IMR-90 (cell line): ENCODE measurements at regions not wholly inside any gene's neighbourhood (a gene's known extent, or its start where the extent isn't known, plus 50 kb on each side); places are given as distances from the start of the nearest gene placed in this dataset.

Source experiments
- ATAC-seq: fragments of 200-7000 bp; cut with Tn5 transposase; 2 replicates; pipeline ENCODE4 v1.9.1; 2020; ENCODE audit warnings: low read depth, mild to moderate bottlenecking, moderate library complexity
- BruUV-seq: library from RNA; stranded (reverse); fragments of 400-500 nt; replicated peaks from 2 replicates; lab custom pipeline; 2021; lab: Mats Ljungman, UMichigan
- CTCF ChIA-PET: fragments of 300-600 bp; formaldehyde crosslinking; extraction: SDS; loops from one replicate; lab custom pipeline; 2021; ENCODE audit warnings: antibody characterized with exemption; lab: Yijun Ruan, JAX
- POLR2A ChIA-PET: fragments of 300-600 bp; sonication (Branson Sonifier 250); formaldehyde crosslinking; loops from one replicate; lab custom pipeline; 2022; ENCODE audit warnings: antibody characterized with exemption; ENCODE audit not compliant: unreplicated experiment; lab: Charles Lee
- DNase-seq: peaks from one replicate; pipeline ENCODE4 v3.0.0; 2013
- H2AFZ ChIP-seq: replicated peaks from 2 replicates; pipeline ENCODE3; 2013; ENCODE audit warnings: low read length, mild to moderate bottlenecking; ENCODE audit not compliant: poor library complexity
- H2AK5ac ChIP-seq: 2 replicates; pipeline ENCODE4 v1.6.1; 2013; ENCODE audit warnings: low read depth, low read length, inconsistent platforms
- H2AK9ac ChIP-seq: replicated peaks from 2 replicates; pipeline ENCODE3; 2013; ENCODE audit warnings: mild to moderate bottlenecking, low read depth, low read length, moderate library complexity; ENCODE audit not compliant: poor library complexity
- H2BK120ac ChIP-seq: 2 replicates; pipeline ENCODE4 v1.6.1; 2013; ENCODE audit warnings: low read depth, low read length, inconsistent platforms
- H2BK15ac ChIP-seq: 3 replicates; pipeline ENCODE4 v1.6.1; 2013; ENCODE audit warnings: low read depth, low read length, inconsistent platforms
- H2BK20ac ChIP-seq: 2 replicates; pipeline ENCODE4 v1.6.1; 2013; ENCODE audit warnings: low read depth, mild to moderate bottlenecking, inconsistent platforms, low read length, moderate library complexity
- H2BK5ac ChIP-seq: 2 replicates; pipeline ENCODE4 v1.6.1; 2013; ENCODE audit warnings: mild to moderate bottlenecking, low read depth, low read length, inconsistent platforms; ENCODE audit not compliant: poor library complexity, severe bottlenecking
- H3K14ac ChIP-seq: replicated peaks from 2 replicates; pipeline ENCODE4 v1.6.1; 2013; ENCODE audit warnings: low read depth, low read length, inconsistent platforms
- H3K18ac ChIP-seq: 2 replicates; pipeline ENCODE4 v1.6.1; 2013; ENCODE audit warnings: low read depth, low read length, control low read depth
- H3K23ac ChIP-seq: 2 replicates; pipeline ENCODE4 v1.6.1; 2013; ENCODE audit warnings: low read depth, low read length, inconsistent platforms
- H3K27ac ChIP-seq: 2 replicates; pipeline ENCODE4 v1.5.1; 2013; ENCODE audit warnings: mild to moderate bottlenecking, control low read depth, low read length; ENCODE audit not compliant: insufficient read depth
- H3K27me3 ChIP-seq: 2 replicates; pipeline ENCODE4 v1.6.1; 2013; ENCODE audit warnings: low read length; ENCODE audit not compliant: control insufficient read depth, insufficient read depth
- H3K36me3 ChIP-seq: 2 replicates; pipeline ENCODE4 v1.6.1; 2013; ENCODE audit warnings: low read length, mixed read lengths; ENCODE audit not compliant: control insufficient read depth, insufficient read depth
- H3K4ac ChIP-seq: 2 replicates; pipeline ENCODE4 v1.6.1; 2013; ENCODE audit warnings: low read depth, low read length, inconsistent platforms
- H3K4me1 ChIP-seq: 2 replicates; pipeline ENCODE4 v1.6.1; 2013; ENCODE audit warnings: low read length, mixed read lengths; ENCODE audit not compliant: control insufficient read depth, insufficient read depth
- H3K4me2 ChIP-seq: 2 replicates; pipeline ENCODE4 v1.6.1; 2013; ENCODE audit warnings: low read depth, mild to moderate bottlenecking, control low read depth, low read length, moderate library complexity
- H3K4me3 ChIP-seq: 2 replicates; pipeline ENCODE4 v1.5.1; 2013; ENCODE audit warnings: low read depth, mild to moderate bottlenecking, control low read depth, low read length, moderate library complexity; ENCODE audit not compliant: insufficient read depth
- H3K56ac ChIP-seq: 2 replicates; pipeline ENCODE4 v1.6.1; 2013; ENCODE audit warnings: low read length, inconsistent platforms; ENCODE audit not compliant: insufficient read depth; ENCODE audit errors: extremely low read depth
- H3K79me1 ChIP-seq, 2 experiments: 2 replicates each; pipeline ENCODE4 v1.6.1; 2013; ENCODE audit warnings: low read length in 2 of 2, inconsistent platforms in 1 of 2, low read depth in 1 of 2
- H3K9ac ChIP-seq: 2 replicates; pipeline ENCODE4 v1.6.1; 2013; ENCODE audit warnings: low read depth, low read length, control low read depth
- H3K9me1 ChIP-seq: 2 replicates; pipeline ENCODE4 v1.6.1; 2013; ENCODE audit warnings: low read length, inconsistent platforms; ENCODE audit not compliant: insufficient read depth
- H3K9me3 ChIP-seq: 2 replicates; pipeline ENCODE4 v1.6.1; 2013; ENCODE audit warnings: low read length; ENCODE audit not compliant: control insufficient read depth, insufficient read depth
- H4K20me1 ChIP-seq: 2 replicates; pipeline ENCODE4 v1.6.1; 2013; ENCODE audit warnings: low read length, inconsistent platforms; ENCODE audit not compliant: insufficient read depth
- H4K5ac ChIP-seq: 2 replicates; pipeline ENCODE4 v1.6.1; 2013; ENCODE audit warnings: mild to moderate bottlenecking, low read depth, low read length, control low read depth
- H4K8ac ChIP-seq, 2 experiments: 2 replicates each; pipeline ENCODE4 v1.6.1; 2013; ENCODE audit warnings: low read depth in 2 of 2, low read length in 2 of 2, control low read depth in 1 of 2, inconsistent platforms in 1 of 2
- H4K91ac ChIP-seq: 2 replicates; pipeline ENCODE4 v1.6.1; 2013; ENCODE audit warnings: low read depth, low read length, inconsistent platforms; ENCODE audit not compliant: insufficient read depth
- CTCF ChIP-seq: conservative IDR thresholded peaks from 2 replicates; pipeline ENCODE4 v1.5.1; 2012; ENCODE audit warnings: mild to moderate bottlenecking, low read depth, low read length, improper control_type of control experiment
- MXI1 ChIP-seq: IDR thresholded peaks from 2 replicates; pipeline ENCODE4 v1.6.1; 2012; ENCODE audit warnings: low read depth, mild to moderate bottlenecking, low read length, moderate library complexity, borderline replicate concordance
- SMC3 ChIP-seq: fragments of 150-350 bp; IDR thresholded peaks from 2 replicates; pipeline ENCODE4 v1.6.1; 2016; ENCODE audit warnings: low read depth, mild to moderate bottlenecking, antibody characterized with exemption, low read length, moderate library complexity
- WGBS, 2 experiments: methylation state at CpG; one replicate each; pipeline versions ENCODE4 v1.1.5 to v1.1.7; 2013; ENCODE audit warnings: missing lambda C conversion rate in 2 of 2; ENCODE audit not compliant: insufficient read length in 1 of 2; ENCODE audit errors: extremely low coverage in 2 of 2; 5-methylcytosine and 5-hydroxymethylcytosine counted together
- dilution Hi-C: fragments of 300-500 bp; cut with HindIII; formaldehyde crosslinking; loops from one replicate; pipeline ENCODE4 v1.14.3; 2018; ENCODE audit warnings: low sequenced_read_pairs; ENCODE audit not compliant: unreplicated experiment
- in situ Hi-C: fragments of 300-500 bp; cut with MboI; formaldehyde crosslinking; loops from 3 replicates; pipeline ENCODE4 v1.14.3; 2019; ENCODE audit warnings: low sequenced_read_pairs, inconsistent platforms, mixed read lengths
- intact Hi-C: fragments of 100-400 bp; cut with micrococcal nuclease; formaldehyde crosslinking; loops from 2 replicates; pipeline ENCODE4 v1.10.0; 2022

- Histone ChIP-seq H2AFZ (no peak overlapping the region), H2BK20ac (no peak overlapping the region), H3K9me1 (no peaks in the 10 kb centered on the region; the same call in 1 of the 2 replicates), H2BK5ac (no peak overlapping the region), H3K36me3 (no peaks in the 10 kb centered on the region), H4K20me1 (no peaks in the 10 kb centered on the region), H3K4me3 (no peak overlapping the region), H3K9ac (no peak overlapping the region), H3K79me1 (no peaks in the 10 kb centered on the region), H3K18ac (no peak overlapping the region), H4K8ac (no peak overlapping the region), H2BK15ac (no peak overlapping the region), H3K14ac (no peak overlapping the region), H3K56ac (no peak overlapping the region), H3K9me3 (no peaks in the 10 kb centered on the region), H3K4me1 (no peaks in the 10 kb centered on the region), H4K91ac (no peak overlapping the region), H2AK5ac (no peak overlapping the region), H3K4ac (no peak overlapping the region), H3K27me3 (peaks cover 26% of the 10 kb centered on the region), H3K23ac (no peak overlapping the region), H3K27ac (no peak overlapping the region), H3K4me2 (no peak overlapping the region), H4K5ac (no peak overlapping the region), H2BK120ac (no peak overlapping the region), H2AK9ac (no peak overlapping the region)
- intact Hi-C loops = no loop called here
- ChIA-PET POLR2A (no interaction called here), CTCF (no interaction called here)
- peak; percentile 1 for DNase-seq
- no peak for TF ChIP-seq SMC3
- TF ChIP-seq CTCF = no peak
- TF ChIP-seq MXI1 = no peak
- dilution Hi-C loops = no loop called here
- ATAC-seq = no peak
- in situ Hi-C loops = no loop called here
- WGBS, 2 experiments = 68% methylated on average over 11 of the region's 24 CpGs; no CpG with 5 or more reads in 1 of the 2 experiments
- BruUV-seq = no TSS peak
Measured at GRCh38 chr4:3688018-3688998, 77.9 kb upstream of the ADRA2C start.
